Pons (tissue), 1 donor: ENCODE measurements at regions not wholly inside any gene's neighbourhood (a gene's known extent, or its start where the extent isn't known, plus 50 kb on each side); places are given as distances from the start of the nearest gene placed in this dataset.

Source experiments
- DNase-seq: peaks from one replicate; pipeline ENCODE4 v3.0.0-alpha.2; 2016; ENCODE audit warnings: low spot score

DNA sequence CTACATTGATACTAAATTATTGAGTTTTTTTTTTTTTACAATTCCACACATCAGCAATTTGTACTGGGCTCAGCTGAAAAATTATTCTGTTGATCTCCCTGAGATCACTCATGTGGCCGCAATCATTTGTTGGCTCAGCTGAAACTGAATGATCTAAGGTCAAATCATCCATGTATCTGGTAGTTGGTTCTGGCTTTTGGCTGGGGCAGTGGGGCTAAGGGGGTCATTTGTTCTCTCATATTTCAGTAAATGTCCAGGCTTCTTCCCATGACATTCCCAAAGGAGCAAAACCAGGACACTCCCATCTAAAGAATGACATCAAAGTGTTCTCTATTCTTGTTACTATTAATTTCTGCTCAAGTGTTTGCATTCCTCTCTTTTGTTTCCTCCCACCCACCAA lies 806.7 kb upstream of the ADGRL2 start:
- DNase-seq, result no peak

DNA sequence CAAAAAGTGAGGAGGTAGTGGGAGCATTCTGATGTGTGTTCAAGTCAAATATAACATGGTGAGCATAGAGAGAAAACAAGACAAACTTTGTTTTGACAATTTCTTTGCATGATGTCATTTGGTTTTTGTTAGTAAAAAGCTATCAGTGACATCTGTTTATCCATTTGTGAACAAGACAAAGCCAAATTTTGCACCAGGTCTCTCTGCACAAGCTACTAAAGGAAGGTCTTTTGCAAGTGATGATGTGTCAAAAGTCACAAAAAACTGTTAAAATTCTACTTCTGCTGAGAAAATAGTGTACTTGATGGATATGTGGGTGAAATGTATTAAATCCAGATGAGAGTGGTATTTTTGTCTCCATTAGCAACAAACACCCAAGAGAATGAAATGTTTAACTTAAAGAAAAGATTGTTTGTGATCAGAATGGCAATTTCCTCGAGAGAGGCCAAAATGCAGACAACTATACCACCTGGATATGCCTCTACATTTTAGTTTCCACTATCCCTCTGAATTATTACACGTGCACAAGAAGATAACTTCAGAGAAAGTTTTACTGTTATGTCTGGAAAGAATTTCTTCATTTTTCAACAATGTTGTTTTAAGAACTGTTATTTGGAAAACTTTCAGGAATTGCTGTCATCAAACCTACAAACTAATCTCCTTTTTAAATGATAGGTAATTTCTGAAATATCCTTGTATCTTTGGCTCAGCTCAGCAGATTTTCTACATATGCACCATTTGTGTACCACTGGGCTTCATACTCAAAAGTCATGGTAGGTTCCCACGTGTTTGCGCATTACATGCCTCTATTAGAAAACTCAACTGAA lies 807.4 kb upstream of the ADGRL2 start:
- no peak for DNase-seq

DNA sequence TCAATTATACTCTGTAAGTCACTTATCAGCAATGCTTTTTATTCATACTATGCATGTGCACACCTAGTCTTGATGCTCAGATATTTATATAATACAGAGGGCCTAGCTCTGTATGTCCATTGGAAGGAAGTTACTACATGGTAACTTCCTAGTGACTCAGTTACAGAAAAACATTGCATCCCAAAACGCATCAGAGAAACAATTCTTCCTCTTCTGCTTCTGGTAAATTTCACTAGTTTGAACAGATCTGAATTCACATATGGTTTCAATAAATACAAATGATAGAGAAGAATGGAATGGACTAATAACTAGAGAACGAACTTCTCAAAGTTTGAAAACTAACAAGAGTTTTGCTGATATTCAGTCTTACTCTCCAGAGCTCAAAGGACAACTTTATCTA lies 811.3 kb upstream of the ADGRL2 start:
- DNase-seq, result no peak

DNA sequence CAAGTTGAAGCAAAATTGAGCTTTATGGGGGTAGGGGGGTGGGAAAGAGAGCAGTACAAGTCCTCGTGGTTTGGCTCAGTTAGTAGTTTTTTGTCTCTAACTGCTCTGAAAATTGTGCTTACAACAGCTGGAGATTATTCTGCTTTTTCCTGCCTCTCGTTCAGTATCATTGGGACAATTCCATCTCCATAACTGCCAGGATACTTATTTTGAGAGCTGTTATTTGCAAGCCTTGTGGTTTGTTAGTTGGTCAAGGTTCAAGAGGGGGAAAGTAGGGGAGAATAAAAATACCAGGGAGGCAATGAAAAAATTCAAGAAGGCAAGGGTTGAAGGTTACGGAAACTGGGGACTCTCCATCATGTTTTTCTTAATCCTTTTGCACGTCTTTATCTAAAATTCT lies 811.8 kb upstream of the ADGRL2 start:
- no peak for DNase-seq

DNA sequence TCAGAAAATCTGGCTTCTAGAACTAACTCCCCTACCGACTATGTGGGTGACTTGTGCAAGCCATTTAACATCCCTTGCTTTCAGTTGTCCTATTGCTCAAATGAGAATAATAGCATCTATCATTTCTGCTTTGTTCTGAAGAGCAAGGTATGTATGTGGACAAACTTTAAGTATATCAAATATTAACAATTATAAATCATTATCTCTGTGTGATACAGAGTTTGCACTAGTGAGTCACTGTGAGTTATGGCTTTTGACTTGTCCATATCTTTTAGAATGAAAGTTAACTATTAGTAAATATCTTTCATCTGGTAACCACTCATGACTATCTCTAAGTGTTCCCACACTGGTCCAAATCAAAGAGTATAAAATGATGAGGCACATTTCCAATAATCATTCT lies 812.9 kb upstream of the ADGRL2 start:
- DNase-seq, result no peak

DNA sequence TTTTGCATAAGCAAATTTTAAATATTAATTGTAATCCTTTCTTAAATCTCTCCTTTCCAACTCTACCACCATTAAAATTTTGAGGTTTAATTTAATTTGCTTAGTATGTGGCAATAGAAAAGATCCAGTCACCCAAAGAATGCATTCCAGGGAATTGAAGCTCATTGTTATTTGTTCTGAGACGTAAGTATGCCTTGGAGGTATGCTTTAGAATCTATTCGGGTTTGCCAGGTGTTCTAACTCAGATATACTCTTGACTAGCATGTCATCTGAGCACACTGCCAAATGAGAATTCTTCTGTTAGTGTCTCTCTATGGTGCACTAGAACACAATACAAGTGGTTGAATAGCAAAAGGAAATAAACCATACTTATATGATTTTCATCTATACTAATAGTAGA lies 813.6 kb upstream of the ADGRL2 start:
- no peak for DNase-seq

DNA sequence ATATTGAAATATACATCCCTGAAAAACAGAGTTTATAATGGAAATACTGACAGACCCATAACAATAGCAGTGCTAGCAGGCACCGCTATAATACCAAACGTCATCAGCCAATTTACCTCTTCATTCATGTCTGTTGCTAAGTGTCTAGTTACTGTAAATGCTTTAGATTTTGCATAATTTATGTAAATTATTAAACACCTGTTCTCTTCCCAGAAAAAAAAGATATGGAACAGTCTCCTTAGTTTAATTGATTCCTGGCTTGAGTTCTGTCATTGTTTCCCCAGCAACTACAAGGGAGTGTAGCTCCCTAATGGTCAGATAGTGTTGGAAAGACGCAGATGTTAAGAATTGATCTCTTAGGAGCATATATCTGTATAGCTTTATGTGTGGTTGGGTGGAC lies 817.9 kb upstream of the ADGRL2 start:
- DNase-seq, result no peak

DNA sequence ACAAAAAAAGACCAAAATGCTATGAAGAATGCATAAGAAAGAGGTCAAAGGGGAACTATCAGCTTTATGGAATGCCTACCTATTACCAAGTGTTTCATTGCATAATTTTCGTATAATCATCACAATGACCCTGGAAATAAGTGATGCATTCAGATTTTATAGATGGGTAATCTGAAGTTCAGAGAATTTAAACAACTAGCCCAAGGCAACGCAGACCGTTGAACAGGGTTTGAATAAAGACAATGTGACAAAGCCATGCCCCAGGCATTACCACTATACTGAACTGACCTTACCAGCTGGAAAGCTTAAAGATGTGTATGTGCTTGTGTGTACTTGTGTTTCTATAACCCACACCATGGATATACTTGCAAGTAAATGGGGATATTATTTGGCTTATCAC lies 827.6 kb upstream of the ADGRL2 start:
- DNase-seq, result no peak

DNA sequence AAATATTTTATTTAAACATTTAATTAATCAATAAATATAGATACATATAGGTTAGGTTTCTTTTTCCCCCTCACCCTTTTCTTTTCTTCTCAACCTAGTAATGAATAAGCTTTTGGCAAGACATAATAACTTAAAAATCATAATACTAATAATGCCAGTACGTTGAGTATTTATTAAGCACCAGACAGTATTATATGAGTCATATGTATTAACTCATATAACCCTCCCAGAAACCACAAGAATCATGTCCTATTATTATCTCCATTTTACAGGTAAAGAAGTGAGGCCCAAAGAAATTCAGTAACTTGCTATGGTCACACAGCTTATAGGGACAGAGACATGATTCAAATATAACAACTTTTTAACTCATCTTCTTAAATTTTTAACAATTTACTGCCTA lies 834.5 kb upstream of the ADGRL2 start:
- no peak for DNase-seq

DNA sequence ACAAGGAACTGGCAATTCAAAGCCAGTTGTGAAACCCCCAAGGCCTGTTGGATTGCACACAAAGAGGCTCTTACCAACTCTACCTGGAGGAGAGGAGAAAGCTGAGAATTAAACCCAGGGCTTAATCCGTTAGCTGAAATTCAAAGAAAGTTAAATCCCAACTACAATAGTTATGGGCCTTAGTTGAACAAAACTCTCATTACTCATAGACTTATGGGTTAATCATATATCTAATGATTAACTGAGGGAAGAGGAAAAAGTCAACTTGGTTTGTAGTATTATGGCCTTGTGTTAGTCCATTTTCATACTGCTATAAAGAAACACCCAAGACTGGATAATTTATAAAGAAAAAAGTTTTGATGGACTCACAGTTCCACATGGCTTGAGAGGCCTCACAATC lies 838.2 kb upstream of the ADGRL2 start:
- no peak for DNase-seq

DNA sequence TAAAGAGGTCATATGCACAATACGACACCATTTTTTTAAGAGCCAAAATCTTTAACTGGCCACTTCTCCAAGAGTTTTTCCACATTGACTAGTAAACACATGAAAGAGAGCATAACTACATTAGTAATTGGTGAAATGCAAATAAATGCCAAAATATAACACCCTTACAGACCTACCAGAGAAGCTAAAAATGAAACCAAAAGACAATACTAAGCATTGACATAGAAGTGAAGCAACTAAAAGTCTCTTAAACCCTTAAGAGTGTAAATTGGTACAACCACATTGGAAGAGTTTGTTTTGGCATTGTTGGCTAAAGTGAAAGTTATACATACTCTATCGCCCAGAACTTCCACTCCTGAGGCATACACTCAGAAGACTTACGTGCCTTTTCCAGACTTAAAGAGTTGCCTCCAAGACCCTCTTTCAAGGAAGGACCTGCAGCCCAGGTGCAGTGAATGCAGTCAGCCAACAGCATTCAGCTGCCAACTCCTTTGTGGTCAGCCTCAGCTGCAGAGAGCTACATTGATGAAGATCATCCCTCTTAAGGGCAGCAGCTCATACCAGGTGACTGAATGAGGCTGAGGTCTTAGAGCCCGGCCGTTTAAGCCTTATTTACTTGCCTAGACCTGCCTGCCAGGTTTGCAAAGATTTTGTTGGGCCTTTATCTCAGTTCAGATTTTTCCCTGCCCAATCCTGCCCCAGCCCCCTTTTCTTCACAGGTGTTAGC lies 839.1 kb upstream of the ADGRL2 start:
- DNase-seq, result no peak

DNA sequence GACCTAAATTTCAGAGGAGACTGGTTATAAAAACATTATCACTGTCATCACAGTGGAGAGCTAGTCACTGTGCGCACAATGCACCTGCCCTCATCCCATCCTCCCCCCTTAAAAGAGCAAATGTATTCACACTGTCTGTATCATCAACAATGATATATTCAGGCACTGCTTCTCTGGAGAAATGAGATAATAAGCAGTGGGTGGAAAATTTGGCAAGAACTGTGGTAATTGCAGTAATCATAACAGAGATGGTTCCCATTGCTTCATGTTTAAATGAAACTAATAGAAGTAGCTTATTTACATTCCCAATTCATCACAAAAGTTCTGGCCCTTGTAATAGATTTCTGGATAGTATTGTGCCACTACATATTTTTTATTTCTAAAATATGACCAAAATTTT lies 867.4 kb upstream of the ADGRL2 start:
- no peak for DNase-seq

DNA sequence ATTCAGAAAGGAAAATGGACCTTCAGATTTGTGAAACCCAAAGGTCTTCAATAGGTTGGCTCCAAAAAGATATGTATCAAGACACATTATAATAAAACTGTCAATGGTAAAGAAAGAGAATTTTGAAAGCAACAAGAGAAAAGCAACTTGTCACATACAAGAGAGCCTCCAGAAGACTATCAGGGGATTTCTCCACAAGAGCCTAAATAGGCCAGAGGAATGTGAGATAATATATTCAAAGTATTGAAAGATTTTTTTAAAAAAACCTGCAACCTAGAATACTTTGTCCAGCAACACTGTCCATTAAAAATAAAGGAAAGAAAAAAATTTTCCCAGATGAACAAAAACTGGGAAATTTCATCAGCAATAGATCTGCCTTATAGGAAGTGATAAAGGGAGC lies 869.6 kb upstream of the ADGRL2 start:
- DNase-seq, result no peak

DNA sequence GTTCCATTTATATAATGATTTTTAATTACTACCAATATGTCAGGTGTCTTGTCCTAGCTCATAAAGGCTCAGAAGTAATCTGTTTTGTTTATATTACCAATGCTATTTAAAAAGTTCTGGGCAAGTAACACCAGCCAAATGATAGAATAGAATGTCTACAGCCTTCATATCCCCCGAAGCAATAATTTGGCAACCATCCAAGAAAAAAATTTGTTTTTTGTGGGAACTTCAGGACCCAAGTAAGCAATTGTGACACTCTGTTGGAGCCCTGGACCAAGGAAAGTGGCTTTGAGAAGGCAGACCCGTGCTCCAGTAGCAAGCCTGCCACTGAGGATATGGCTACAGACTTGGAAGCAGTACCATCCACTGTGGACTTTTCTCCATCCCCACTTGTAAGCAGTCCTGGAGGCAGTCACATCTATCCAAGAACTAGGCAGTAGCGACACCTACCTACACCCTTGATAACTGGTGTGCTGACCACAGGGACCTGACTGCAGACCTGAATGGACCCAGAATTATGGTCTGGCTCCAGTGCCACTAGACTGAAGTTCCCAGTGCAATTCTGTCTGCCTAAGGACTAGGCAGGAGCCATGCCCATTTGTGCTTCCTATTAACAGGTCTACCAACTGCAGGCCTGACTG lies 870.7 kb upstream of the ADGRL2 start:
- DNase-seq, result no peak

DNA sequence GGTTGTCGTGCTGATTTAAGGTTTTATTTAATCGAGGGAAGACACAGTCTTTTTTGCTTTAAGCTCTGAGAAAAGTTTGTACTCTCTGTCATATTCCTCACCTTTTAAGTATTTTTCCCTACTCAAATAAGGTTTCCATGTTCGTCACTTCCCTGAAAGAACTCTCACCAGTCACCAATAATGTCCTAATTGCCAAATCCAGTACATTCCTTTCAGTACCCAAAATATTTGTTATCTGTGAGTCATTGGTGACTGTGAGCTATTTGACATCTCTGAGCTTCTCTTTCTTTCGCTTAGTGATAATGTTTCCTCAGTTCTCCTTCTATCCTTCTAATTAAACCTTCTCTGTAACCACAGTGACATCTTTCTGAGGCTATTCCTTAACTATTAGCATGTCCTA lies 874.2 kb upstream of the ADGRL2 start:
- no peak for DNase-seq

DNA sequence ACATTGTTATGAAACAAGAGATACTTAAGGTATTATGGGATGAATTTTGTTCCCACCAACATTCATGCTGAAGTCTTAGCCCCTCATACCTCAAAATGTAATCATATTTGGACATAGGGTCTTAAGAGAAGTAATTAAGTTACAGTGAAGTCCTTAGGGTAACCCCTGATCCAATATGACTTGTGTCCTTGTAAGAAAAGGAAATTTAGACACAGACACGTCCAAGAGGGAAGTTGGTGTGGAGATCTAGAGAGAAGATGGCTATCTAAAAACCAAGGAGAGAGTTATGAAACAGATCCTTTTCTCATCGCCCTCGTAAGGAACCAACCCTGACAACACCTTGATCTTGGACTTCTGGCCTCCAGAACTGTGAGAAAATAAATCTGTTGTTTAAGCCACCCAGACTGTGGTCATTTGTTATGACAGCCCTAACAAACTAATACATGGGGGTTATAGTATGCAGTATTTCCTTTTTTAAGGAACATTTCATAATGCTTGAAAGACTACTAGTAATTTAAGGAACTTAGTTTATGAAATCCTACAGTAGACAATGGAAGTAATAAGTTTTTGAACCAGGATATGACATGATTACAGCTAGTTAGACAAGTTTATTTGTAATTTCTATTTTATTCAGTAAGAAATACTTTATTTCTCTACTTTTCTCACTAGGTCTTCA lies 875.5 kb upstream of the ADGRL2 start:
- DNase-seq, result no peak

DNA sequence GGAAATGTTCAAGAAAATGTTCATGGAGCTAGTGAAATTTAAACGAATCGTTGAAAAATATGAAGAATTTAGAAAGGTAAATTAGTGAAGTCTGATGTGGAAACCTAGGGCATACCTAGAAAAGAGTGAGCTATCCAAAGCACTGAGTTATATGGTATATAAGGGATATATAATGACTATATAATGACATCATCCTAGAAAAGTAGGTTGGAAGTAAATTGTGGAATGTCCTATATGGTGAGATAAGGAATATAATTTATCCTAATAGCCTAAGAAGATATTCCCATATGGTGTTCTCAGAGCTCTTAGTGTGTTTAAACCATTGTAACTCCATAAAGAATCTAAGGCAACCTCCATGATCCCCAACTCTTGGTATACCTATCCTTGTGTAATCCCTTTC lies 876.4 kb upstream of the ADGRL2 start:
- DNase-seq, result no peak

DNA sequence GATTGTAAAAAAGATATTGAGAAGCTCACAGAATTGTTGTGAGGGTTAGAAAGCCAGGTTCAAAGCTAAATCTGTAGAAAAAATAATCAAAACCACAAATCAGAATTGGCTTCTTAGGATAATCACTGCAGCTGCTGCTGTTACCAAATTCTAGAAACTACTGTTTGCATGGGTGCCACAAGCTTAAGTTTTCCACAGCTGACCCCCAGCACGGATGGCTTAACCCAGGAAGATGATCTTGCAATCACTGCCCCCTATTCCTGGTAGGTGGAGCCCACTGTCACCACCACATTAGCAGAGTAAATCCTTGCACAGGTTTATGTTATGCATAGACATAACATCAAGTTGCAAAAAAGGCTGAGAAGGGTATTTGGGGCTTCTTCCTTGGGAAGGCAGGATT lies 877.8 kb upstream of the ADGRL2 start:
- no peak for DNase-seq

DNA sequence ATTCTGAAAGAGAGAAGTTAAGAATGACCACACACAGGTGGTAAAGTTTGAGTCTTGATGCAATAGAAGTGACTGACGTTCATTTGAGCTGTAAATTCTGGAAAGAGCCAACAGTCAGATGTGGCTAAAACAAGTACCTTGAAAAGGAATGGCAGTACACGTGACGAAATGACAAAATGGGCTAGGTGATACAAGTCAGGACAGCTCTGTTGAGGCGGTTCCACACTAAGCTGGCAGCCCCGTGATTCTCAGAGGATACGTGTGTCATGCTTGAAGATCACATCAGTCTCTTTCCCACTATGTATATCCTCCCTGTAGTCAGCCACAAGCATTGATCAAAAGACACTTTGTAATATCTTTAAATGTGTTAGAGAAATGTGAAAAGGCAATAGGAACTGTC lies 881.3 kb upstream of the ADGRL2 start:
- DNase-seq, result no peak

DNA sequence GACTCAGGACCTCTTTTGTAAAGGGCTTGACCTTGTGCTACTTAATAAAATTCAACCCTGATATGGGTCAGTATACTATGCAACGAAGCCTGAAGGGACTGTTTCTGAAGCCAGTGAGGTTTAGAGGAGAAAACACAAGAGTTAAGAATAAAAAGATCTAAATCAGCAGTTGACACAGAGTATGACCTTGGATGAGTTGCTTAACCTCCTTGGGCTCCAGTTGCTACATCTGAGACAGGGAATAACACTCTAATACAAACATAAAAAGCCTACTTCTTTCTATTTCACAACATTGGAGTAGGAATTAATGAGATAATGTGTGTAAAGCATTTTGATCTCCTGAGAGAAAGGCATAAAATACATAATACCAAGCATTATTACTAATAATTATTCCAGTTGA lies 882.4 kb upstream of the ADGRL2 start:
- DNase-seq, result no peak

DNA sequence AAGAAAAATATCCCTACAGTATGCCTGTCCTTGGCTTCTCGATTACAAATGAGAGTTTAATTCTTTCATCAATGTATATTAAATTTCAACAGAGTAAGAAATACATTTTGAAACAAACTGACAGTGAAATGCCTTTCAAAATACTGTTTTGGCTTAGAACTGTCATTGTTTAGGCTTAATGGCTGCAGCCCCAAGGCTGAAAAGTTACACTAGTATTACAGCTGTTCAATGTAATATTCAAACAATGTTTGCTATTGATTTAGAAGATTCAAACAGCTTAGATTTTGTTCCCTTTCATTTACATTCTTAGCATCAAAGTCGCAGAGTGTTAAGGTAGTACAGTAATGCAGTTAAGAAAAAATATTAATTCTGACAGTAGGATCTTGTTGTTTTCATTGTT lies 882.9 kb upstream of the ADGRL2 start:
- no peak for DNase-seq

DNA sequence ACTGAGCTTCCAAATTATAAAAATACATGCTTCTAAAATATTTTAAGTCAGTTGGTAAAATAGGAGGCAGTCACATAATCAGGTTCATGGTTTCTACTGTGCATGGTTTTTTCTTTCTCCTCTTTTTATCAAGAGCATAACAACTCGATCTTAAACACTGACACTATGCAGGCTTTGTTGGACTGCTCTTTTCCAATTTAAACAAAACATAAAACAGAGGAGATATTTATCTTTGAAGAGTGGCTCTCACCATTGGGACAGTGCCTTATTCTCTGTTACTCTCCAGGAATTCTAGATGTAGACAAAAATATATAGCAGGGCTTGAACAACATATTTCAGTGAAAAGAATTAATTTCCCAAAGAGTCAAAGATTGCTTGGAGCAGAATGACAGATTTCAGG lies 883.5 kb upstream of the ADGRL2 start:
- DNase-seq, result no peak

DNA sequence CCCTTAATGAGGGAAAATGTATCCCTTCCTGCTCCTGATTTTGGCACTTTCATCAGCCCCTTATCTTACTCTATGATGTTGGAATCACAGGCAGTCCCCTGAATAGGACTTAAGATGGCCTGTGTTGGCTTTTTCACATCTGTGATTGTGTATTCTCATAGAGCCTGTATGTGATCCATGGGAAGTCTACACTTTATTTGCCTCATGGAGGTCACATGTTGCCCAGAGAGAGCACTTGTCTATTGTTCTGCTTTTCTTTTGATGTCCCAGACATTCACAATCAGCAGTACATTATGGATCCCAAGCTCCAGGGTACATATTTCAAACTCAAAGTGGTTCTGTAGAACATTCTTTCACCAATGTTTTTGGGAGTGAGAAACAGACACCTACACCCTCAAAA lies 885.2 kb upstream of the ADGRL2 start:
- no peak for DNase-seq
